HepG2 (cell line): ENCODE measurements at regions not wholly inside any gene's neighbourhood (a gene's known extent, or its start where the extent isn't known, plus 50 kb on each side); places are given as distances from the start of the nearest gene placed in this dataset.

ENCODE experiments used
- ARID2 ChIP-seq: sonication (generic); formaldehyde crosslinking; IDR thresholded peaks from 2 replicates; pipeline ENCODE4 v1.8.1; 2022; ENCODE audit warnings: mild to moderate bottlenecking, missing genetic modification reagents, borderline replicate concordance
- EEA1 ChIP-seq: sonication (generic); formaldehyde crosslinking; IDR thresholded peaks from 2 replicates; pipeline ENCODE4 v1.5.1; 2020; ENCODE audit warnings: mild to moderate bottlenecking, missing genetic modification reagents, borderline replicate concordance
- HOXA5 ChIP-seq: sonication (generic); formaldehyde crosslinking; IDR thresholded peaks from 2 replicates; pipeline ENCODE4 v1.4.0; 2020; ENCODE audit warnings: missing genetic modification reagents
- IKZF1 ChIP-seq: fragments of 450-650 bp; IDR thresholded peaks from 2 replicates; pipeline ENCODE4 v1.7.1; 2016
- NFE2L2 ChIP-seq: fragments of 150-350 bp; IDR thresholded peaks from 2 replicates; pipeline ENCODE4 v1.6.1; 2014; ENCODE audit warnings: low read length
- RBFOX2 ChIP-seq: fragments of 200-400 bp; formaldehyde crosslinking; IDR thresholded peaks from 2 replicates; pipeline ENCODE4 v1.6.1; 2017; ENCODE audit warnings: low read depth, mild to moderate bottlenecking, low read length
- RFX1 ChIP-seq: fragments of 450-650 bp; IDR thresholded peaks from 2 replicates; pipeline ENCODE4 v1.6.1; 2017
- SIN3B ChIP-seq: fragments of 150-350 bp; IDR thresholded peaks from 2 replicates; pipeline ENCODE4 v1.6.1; 2014; ENCODE audit warnings: low read length
- SKI ChIP-seq: fragments of 450-650 bp; IDR thresholded peaks from one replicate; pipeline ENCODE4 v1.6.1; 2018; ENCODE audit warnings: mild to moderate bottlenecking; ENCODE audit not compliant: partially characterized antibody
- TAF15 ChIP-seq: fragments of 200-400 bp; formaldehyde crosslinking; IDR thresholded peaks from one replicate; pipeline ENCODE4 v1.6.1; 2018; ENCODE audit warnings: mild to moderate bottlenecking, low read depth, low read length; ENCODE audit not compliant: poor library complexity, severe bottlenecking
- YEATS2 ChIP-seq: sonication (generic); formaldehyde crosslinking; IDR thresholded peaks from 2 replicates; pipeline ENCODE4 v1.4.0; 2020; ENCODE audit warnings: missing genetic modification reagents, borderline replicate concordance
- ZBTB44 ChIP-seq: sonication (generic); formaldehyde crosslinking; IDR thresholded peaks from 2 replicates; pipeline ENCODE4 v1.4.0; 2020; ENCODE audit warnings: missing genetic modification reagents
- ZFP36 ChIP-seq: fragments of 150-350 bp; IDR thresholded peaks from 2 replicates; pipeline ENCODE4 v1.6.1; 2018; ENCODE audit warnings: borderline replicate concordance, low read length, low read depth; ENCODE audit not compliant: partially characterized antibody
- ZNF3 ChIP-seq: IDR thresholded peaks from 2 replicates; pipeline ENCODE4 v1.7.0; 2017; ENCODE audit warnings: inconsistent platforms
- ZNF34 ChIP-seq: sonication (generic); formaldehyde crosslinking; IDR thresholded peaks from 2 replicates; pipeline ENCODE4 v1.4.0; 2020; ENCODE audit warnings: mild to moderate bottlenecking, missing genetic modification reagents, borderline replicate concordance
- ZNF383 ChIP-seq: sonication (generic); formaldehyde crosslinking; IDR thresholded peaks from 2 replicates; pipeline ENCODE4 v1.4.0; 2020; ENCODE audit warnings: missing genetic modification reagents, mild to moderate bottlenecking, borderline replicate concordance
- ZSCAN21 ChIP-seq: sonication (generic); formaldehyde crosslinking; IDR thresholded peaks from 2 replicates; pipeline ENCODE4 v1.8.0; 2022; ENCODE audit warnings: mild to moderate bottlenecking, missing genetic modification reagents, moderate library complexity, borderline replicate concordance
- TF ChIP-seq, protein P1 (sequence below): sonication (generic); formaldehyde crosslinking; IDR thresholded peaks from 2 replicates; pipeline ENCODE4 v1.8.0; 2022; ENCODE audit warnings: mild to moderate bottlenecking, missing genetic modification reagents, borderline replicate concordance
- TF ChIP-seq, protein P2 (sequence below): sonication (generic); formaldehyde crosslinking; IDR thresholded peaks from 2 replicates; pipeline ENCODE4; 2020; ENCODE audit warnings: missing genetic modification reagents, mild to moderate bottlenecking, borderline replicate concordance
- TF ChIP-seq, protein P3 (sequence below): sonication (generic); formaldehyde crosslinking; IDR thresholded peaks from 2 replicates; pipeline ENCODE4 v1.4.0; 2020; ENCODE audit warnings: missing genetic modification reagents

DNA sequence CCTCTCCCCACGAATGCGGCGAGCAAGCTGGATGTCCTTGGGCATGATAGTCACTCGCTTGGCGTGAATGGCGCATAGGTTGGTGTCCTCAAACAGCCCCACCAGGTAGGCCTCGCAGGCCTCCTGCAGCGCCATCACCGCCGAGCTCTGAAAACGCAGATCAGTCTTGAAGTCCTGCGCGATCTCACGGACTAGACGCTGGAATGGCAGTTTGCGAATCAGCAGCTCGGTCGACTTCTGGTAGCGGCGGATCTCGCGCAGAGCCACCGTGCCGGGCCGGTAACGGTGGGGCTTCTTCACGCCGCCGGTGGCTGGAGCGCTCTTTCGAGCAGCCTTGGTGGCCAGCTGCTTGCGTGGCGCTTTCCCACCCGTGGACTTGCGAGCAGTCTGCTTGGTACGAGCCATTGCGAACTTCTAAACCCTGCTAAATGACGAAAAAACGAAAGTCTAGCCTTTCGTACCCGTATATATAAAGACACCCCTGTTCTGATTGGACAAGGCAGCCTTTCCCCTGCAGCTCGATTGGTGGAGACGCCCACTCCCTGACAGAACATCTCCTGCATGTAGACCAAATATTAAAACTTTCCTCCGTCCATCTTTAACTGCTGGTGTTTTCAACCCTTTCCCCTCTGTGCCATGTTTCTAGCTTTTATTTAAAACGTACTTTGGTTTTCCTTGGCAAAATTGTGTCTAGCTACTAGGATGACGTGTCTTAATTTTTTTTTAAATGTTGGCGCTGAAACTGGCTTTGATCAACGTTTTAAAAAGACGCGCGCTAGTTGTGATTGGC, 109.8 kb downstream of the HFE start (continued):
- TF ChIP-seq ARID2, result peak; percentile 90; the same call in 1 of the 2 replicates
- peak; percentile 84 for TF ChIP-seq SIN3B
- TF ChIP-seq ZNF383 (CRISPR knock-in tag), result no peak
- TF ChIP-seq, protein P1, sequence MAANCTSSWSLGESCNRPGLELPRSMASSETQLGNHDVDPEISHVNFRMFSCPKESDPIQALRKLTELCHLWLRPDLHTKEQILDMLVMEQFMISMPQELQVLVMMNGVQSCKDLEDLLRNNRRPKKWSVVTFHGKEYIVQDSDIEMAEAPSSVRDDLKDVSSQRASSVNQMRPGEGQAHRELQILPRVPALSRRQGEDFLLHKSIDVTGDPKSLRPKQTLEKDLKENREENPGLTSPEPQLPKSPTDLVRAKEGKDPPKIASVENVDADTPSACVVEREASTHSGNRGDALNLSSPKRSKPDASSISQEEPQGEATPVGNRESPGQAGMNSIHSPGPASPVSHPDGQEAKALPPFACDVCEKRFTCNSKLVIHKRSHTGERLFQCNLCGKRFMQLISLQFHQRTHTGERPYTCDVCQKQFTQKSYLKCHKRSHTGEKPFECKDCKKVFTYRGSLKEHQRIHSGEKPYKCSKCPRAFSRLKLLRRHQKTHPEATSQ (CRISPR knock-in tag), result peak; percentile 91
- peak; percentile 78 for TF ChIP-seq SKI
- TF ChIP-seq, protein P2, sequence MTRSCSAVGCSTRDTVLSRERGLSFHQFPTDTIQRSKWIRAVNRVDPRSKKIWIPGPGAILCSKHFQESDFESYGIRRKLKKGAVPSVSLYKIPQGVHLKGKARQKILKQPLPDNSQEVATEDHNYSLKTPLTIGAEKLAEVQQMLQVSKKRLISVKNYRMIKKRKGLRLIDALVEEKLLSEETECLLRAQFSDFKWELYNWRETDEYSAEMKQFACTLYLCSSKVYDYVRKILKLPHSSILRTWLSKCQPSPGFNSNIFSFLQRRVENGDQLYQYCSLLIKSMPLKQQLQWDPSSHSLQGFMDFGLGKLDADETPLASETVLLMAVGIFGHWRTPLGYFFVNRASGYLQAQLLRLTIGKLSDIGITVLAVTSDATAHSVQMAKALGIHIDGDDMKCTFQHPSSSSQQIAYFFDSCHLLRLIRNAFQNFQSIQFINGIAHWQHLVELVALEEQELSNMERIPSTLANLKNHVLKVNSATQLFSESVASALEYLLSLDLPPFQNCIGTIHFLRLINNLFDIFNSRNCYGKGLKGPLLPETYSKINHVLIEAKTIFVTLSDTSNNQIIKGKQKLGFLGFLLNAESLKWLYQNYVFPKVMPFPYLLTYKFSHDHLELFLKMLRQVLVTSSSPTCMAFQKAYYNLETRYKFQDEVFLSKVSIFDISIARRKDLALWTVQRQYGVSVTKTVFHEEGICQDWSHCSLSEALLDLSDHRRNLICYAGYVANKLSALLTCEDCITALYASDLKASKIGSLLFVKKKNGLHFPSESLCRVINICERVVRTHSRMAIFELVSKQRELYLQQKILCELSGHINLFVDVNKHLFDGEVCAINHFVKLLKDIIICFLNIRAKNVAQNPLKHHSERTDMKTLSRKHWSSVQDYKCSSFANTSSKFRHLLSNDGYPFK (CRISPR knock-in tag), result peak; percentile 82
- peak; percentile 83 for TF ChIP-seq HOXA5 (CRISPR knock-in tag)
- TF ChIP-seq, protein P3, sequence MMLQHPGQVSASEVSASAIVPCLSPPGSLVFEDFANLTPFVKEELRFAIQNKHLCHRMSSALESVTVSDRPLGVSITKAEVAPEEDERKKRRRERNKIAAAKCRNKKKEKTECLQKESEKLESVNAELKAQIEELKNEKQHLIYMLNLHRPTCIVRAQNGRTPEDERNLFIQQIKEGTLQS (CRISPR knock-in tag), result peak; percentile 73; the same call in 1 of the 2 replicates
- no peak for TF ChIP-seq ZFP36
- peak; percentile 79 for TF ChIP-seq YEATS2 (CRISPR knock-in tag)
- TF ChIP-seq NFE2L2, result no peak
- no peak for TF ChIP-seq RFX1
- TF ChIP-seq EEA1, result no peak
- TF ChIP-seq ZNF34 (CRISPR knock-in tag), result no peak
- TF ChIP-seq RBFOX2, result peak; percentile 100
- TF ChIP-seq IKZF1, result no peak
- peak; percentile 85; the same call in 1 of the 2 replicates for TF ChIP-seq ZBTB44
- no peak; the same call in 1 of the 2 replicates for TF ChIP-seq ZNF3 (CRISPR knock-in tag)
- peak; percentile 64; the same call in 1 of the 2 replicates for TF ChIP-seq ZSCAN21 (CRISPR knock-in tag)
- TF ChIP-seq TAF15, result peak; percentile 82
